HCT116 (cell line): ENCODE measurements at regions not wholly inside any gene's neighbourhood (a gene's known extent, or its start where the extent isn't known, plus 50 kb on each side); places are given as distances from the start of the nearest gene placed in this dataset.

ENCODE experiments used
- ATAC-seq: fragments of 200-7000 bp; cut with Tn5 transposase; 2 replicates; pipeline ENCODE4 v1.9.1; 2020; ENCODE audit warnings: mild to moderate bottlenecking, moderate library complexity
- BruUV-seq: library from RNA; stranded (reverse); fragments of 400-500 nt; replicated peaks from 2 replicates; lab custom pipeline; 2021; lab: Mats Ljungman, UMichigan
- CTCF ChIA-PET: fragments of 300-600 bp; sonication (Branson Sonifier 250); formaldehyde crosslinking; loops from one replicate; lab custom pipeline; 2021; ENCODE audit warnings: antibody characterized with exemption; lab: Charles Lee
- POLR2A ChIA-PET: fragments of 300-600, 350-600 bp; sonication (Branson Sonifier 250); formaldehyde crosslinking; loops from one replicate; lab custom pipeline; 2021; ENCODE audit warnings: antibody characterized with exemption; lab: Charles Lee
- RAD21 ChIA-PET, 2 experiments: fragments of 300-600 bp; sonication (Branson Sonifier 250); formaldehyde crosslinking; loops; one replicate each; lab custom pipeline; 2023; ENCODE audit warnings: low total read pairs in 2 of 2; ENCODE audit not compliant: uncharacterized antibody in 2 of 2, unreplicated experiment in 2 of 2, low non-redundant PET in 1 of 2; lab: Charles Lee
- DNase-seq: peaks from one replicate; pipeline ENCODE4 v3.0.0-alpha.2; 2010; ENCODE audit warnings: low read depth, low spot score
- H2AFZ ChIP-seq: fragments of 200-600 bp; shearing (Covaris generic), sonication (generic); 2 replicates; pipeline ENCODE4 v1.6.1; 2017; ENCODE audit warnings: low read depth, mixed run types, mixed read lengths, antibody characterized with exemption, low read length; ENCODE audit not compliant: poor library complexity, severe bottlenecking
- H3K27ac ChIP-seq: 2 replicates; pipeline ENCODE4 v1.5.1; 2012; ENCODE audit warnings: low read depth, low read length
- H3K27me3 ChIP-seq: fragments of 200-600 bp; sonication (generic); 2 replicates; pipeline ENCODE4 v1.6.1; 2016; ENCODE audit warnings: mixed run types, low read length, mixed read lengths; ENCODE audit not compliant: insufficient read depth
- H3K36me3 ChIP-seq, 2 experiments: fragments of 200-500 bp in 1 of 2; fragments of 200-600 bp in 1 of 2; sonication (Bioruptor generic) in 1 of 2; sonication (generic) in 1 of 2; 2 replicates each; pipeline versions ENCODE4 v1.5.1 to v1.6.1; 2014 to 2016; ENCODE audit warnings: low read length in 2 of 2, inconsistent platforms in 1 of 2, mixed read lengths in 1 of 2, mixed run types in 1 of 2; ENCODE audit not compliant: insufficient read depth in 2 of 2, control insufficient read depth in 1 of 2
- H3K4me1 ChIP-seq, 2 experiments: fragments of 200-600 bp in 1 of 2; sonication (generic) in 1 of 2; 2 replicates each; pipeline versions ENCODE4 v1.5.1 to v1.6.1; 2012 to 2017; ENCODE audit warnings: low read length in 2 of 2, inconsistent platforms in 1 of 2, mild to moderate bottlenecking in 1 of 2, mixed read lengths in 1 of 2, mixed run types in 1 of 2, moderate library complexity in 1 of 2; ENCODE audit not compliant: insufficient read depth in 2 of 2, control insufficient read depth in 1 of 2
- H3K4me2 ChIP-seq: fragments of 200-600 bp; sonication (generic); 2 replicates; pipeline ENCODE4 v1.6.1; 2017; ENCODE audit warnings: mixed run types, low read length, mixed read lengths
- H3K4me3 ChIP-seq, 2 experiments: fragments of 200-600 bp in 1 of 2; sonication (generic) in 1 of 2; replicated peaks in 1 of 2; 2 replicates each; pipeline ENCODE4 v1.5.1; 2011 to 2016; ENCODE audit warnings: low read length in 2 of 2, control low read depth in 1 of 2, low read depth in 1 of 2, mild to moderate bottlenecking in 1 of 2, mixed read lengths in 1 of 2, mixed run types in 1 of 2
- H3K79me2 ChIP-seq: fragments of 200-600 bp; sonication (generic); 2 replicates; pipeline ENCODE4 v1.6.1; 2017; ENCODE audit warnings: mild to moderate bottlenecking, mixed run types, low read length, moderate library complexity, mixed read lengths; ENCODE audit not compliant: insufficient read depth
- H3K9ac ChIP-seq: fragments of 200-600 bp; sonication (generic); 2 replicates; pipeline ENCODE4 v1.6.1; 2016; ENCODE audit warnings: low read length, mixed read lengths
- H3K9me2 ChIP-seq: fragments of 200-600 bp; sonication (generic), shearing (Covaris generic); 2 replicates; pipeline ENCODE4 v1.6.1; 2017; ENCODE audit warnings: mixed run types, mild to moderate bottlenecking, moderate library complexity; ENCODE audit not compliant: insufficient read depth
- H3K9me3 ChIP-seq, 2 experiments: fragments of 200-500 bp in 1 of 2; fragments of 200-600 bp in 1 of 2; sonication (Bioruptor generic) in 1 of 2; sonication (generic) in 1 of 2; 2 replicates each; pipeline ENCODE4 v1.6.1; 2014 to 2017; ENCODE audit warnings: low read length in 2 of 2, mixed read lengths in 2 of 2, inconsistent platforms in 1 of 2, low read depth in 1 of 2, mild to moderate bottlenecking in 1 of 2, mixed run types in 1 of 2, moderate library complexity in 1 of 2; ENCODE audit not compliant: control insufficient read depth in 1 of 2, insufficient read depth in 1 of 2
- H4K20me1 ChIP-seq: fragments of 200-600 bp; sonication (generic), shearing (Covaris generic); 2 replicates; pipeline ENCODE4 v1.6.1; 2017; ENCODE audit warnings: mixed run types, mild to moderate bottlenecking, moderate library complexity; ENCODE audit not compliant: insufficient read depth
- CBX3 ChIP-seq: IDR thresholded peaks from 2 replicates; pipeline ENCODE4 v1.6.1; 2012; ENCODE audit warnings: low read depth
- CTCF ChIP-seq, 3 experiments: fragments of 200-600 bp in 1 of 3; sonication (generic) in 1 of 3; IDR thresholded peaks in 2 of 3; conservative IDR thresholded peaks in 1 of 3; 2 replicates each; pipeline ENCODE4 v1.5.1; 2012 to 2017; ENCODE audit warnings: low read depth in 2 of 3, low read length in 2 of 3, antibody characterized with exemption in 1 of 3, borderline replicate concordance in 1 of 3, control low read depth in 1 of 3, mild to moderate bottlenecking in 1 of 3, mixed read lengths in 1 of 3, mixed run types in 1 of 3, moderate library complexity in 1 of 3; ENCODE audit not compliant: insufficient read depth in 1 of 3
- JUND ChIP-seq: IDR thresholded peaks from 2 replicates; pipeline ENCODE4 v1.6.1; 2012
- MAX ChIP-seq: IDR thresholded peaks from 2 replicates; pipeline ENCODE4 v1.6.1; 2012
- POLR2AphosphoS5 ChIP-seq: IDR thresholded peaks from 2 replicates; pipeline ENCODE4 v1.6.1; 2011; ENCODE audit warnings: mild to moderate bottlenecking, low read depth, low read length, moderate library complexity
- RAD21 ChIP-seq: IDR thresholded peaks from 2 replicates; pipeline ENCODE4 v1.6.1; 2012; ENCODE audit warnings: low read depth, mild to moderate bottlenecking
- REST ChIP-seq: IDR thresholded peaks from 2 replicates; pipeline ENCODE4 v1.6.1; 2012; ENCODE audit warnings: low read depth
- SP1 ChIP-seq: IDR thresholded peaks from 2 replicates; pipeline ENCODE4 v1.6.1; 2012; ENCODE audit warnings: low read depth
- YY1 ChIP-seq: IDR thresholded peaks from 2 replicates; pipeline ENCODE4 v1.6.1; 2011; ENCODE audit warnings: low read length, low read depth, moderate library complexity, mild to moderate bottlenecking; ENCODE audit not compliant: insufficient replicate concordance; ENCODE audit errors: extremely low read depth
- intact Hi-C: fragments of 100-400 bp; cut with micrococcal nuclease; formaldehyde crosslinking; loops from 2 replicates; pipeline ENCODE4 v1.10.0; 2022

DNA sequence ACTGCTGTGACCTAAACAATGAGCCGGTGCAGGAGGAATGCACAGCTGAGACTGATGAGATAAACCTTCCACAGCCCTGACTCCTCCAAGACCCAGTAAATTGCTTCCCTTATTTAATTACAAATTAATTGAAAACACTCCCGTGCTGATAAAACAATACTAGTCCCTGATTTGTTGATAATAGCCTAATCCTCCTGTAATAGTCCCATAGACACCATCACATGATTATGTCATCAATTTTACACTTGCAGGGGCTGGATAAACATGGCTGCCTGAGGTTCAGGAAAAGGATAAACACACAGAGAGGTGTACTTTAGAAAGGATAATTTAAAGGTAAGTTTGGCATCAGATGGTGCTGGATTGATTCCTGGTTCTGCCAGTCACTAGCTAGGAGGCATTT lies 84.6 kb upstream of the SPAG17 start:
- H3K4me3 ChIP-seq = no peak overlapping the region
- H3K36me3 ChIP-seq = no peaks in the 10 kb centered on the region
- no peak overlapping the region for H3K9ac ChIP-seq
- TF ChIP-seq CTCF (IDR thresholded peaks at IDR 0.05 in 2 of 3, conservative IDR thresholded peaks at IDR 0.05 in 1 of 3; ENCODE audit: borderline replicate concordance in 1 of 3, insufficient read depth in 1 of 3, low read depth in 2 of 3, low read length in 2 of 3) (no peak), YY1 (no peak), CBX3 (no peak)
- H3K27ac ChIP-seq = no peak overlapping the region
- no peak for ATAC-seq
- no peak for DNase-seq
- H4K20me1 ChIP-seq = no peaks in the 10 kb centered on the region; the same call in 1 of the 2 replicates
- no peaks in the 10 kb centered on the region for H3K9me3 ChIP-seq
- no peaks in the 10 kb centered on the region for H3K9me2 ChIP-seq
- BruUV-seq = no TSS peak
- no peaks in the 10 kb centered on the region for H3K4me1 ChIP-seq
- intact Hi-C loops = no loop called here
- H3K27me3 ChIP-seq = no peaks in the 10 kb centered on the region
- POLR2A ChIA-PET = no interaction called here
- RAD21 ChIA-PET = no interaction called here
- CTCF ChIA-PET = no interaction called here
- H3K4me2 ChIP-seq = no peak overlapping the region
- H2AFZ ChIP-seq = no peak overlapping the region
- H3K79me2 ChIP-seq = no peaks in the 10 kb centered on the region

GRCh38 chr1:118266436-118266835 lies 81.4 kb upstream of the SPAG17 start:
- intact Hi-C loops = no loop called here
- no TSS peak for BruUV-seq
- H4K20me1 ChIP-seq = no peaks in the 10 kb centered on the region; the same call in 1 of the 2 replicates
- RAD21 ChIA-PET = no interaction called here
- no peak for DNase-seq
- H3K9me2 ChIP-seq = no peaks in the 10 kb centered on the region
- no peaks in the 10 kb centered on the region for H3K36me3 ChIP-seq
- POLR2A ChIA-PET = no interaction called here
- H3K27ac ChIP-seq = no peak overlapping the region
- no peak overlapping the region for H2AFZ ChIP-seq
- no peak overlapping the region for H3K4me2 ChIP-seq
- CTCF ChIA-PET = no interaction called here
- TF ChIP-seq REST (no peak), POLR2AphosphoS5 (no peak), SP1 (no peak), YY1 (no peak), JUND (no peak), MAX (no peak), RAD21 (no peak)
- TF ChIP-seq, all 23 proteins: peak for 0
- no peaks in the 10 kb centered on the region; the same call in 1 of the 2 replicates for H3K27me3 ChIP-seq
- H3K79me2 ChIP-seq = no peaks in the 10 kb centered on the region
- no peak overlapping the region for H3K4me3 ChIP-seq
- no peak for ATAC-seq
- H3K9me3 ChIP-seq = no peaks in the 10 kb centered on the region
- H3K9ac ChIP-seq = no peak overlapping the region
- no peaks in the 10 kb centered on the region for H3K4me1 ChIP-seq
